ENCODE measurements at regions not wholly inside any gene's neighbourhood (a gene's known extent, or its start where the extent isn't known, plus 50 kb on each side); places are given as distances from the start of the nearest gene placed in this dataset.

DNA sequence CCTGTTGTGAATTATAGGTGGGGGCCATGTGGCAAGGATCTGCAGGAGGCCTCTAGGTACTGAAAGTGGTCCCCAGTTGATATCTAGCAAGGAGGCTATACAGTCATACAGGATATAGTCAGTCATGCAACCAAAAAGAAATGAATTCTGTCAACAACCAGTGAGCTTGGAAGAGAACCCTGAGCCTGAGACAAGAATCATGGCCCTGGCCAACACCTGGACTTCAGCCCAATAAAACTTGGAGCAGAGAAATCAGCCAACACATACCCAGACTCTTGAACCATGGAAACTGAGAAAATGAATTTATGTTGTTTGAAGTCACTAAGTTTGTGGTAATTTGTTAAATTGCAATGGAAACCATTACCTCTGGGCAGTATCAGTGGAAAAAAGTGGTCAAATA lies 370.2 kb downstream of the KIF16B start (continued):
- TF ChIP-seq, protein P1, sequence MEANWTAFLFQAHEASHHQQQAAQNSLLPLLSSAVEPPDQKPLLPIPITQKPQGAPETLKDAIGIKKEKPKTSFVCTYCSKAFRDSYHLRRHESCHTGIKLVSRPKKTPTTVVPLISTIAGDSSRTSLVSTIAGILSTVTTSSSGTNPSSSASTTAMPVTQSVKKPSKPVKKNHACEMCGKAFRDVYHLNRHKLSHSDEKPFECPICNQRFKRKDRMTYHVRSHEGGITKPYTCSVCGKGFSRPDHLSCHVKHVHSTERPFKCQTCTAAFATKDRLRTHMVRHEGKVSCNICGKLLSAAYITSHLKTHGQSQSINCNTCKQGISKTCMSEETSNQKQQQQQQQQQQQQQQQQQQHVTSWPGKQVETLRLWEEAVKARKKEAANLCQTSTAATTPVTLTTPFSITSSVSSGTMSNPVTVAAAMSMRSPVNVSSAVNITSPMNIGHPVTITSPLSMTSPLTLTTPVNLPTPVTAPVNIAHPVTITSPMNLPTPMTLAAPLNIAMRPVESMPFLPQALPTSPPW (CRISPR knock-in tag; IDR thresholded peaks at IDR 0.05): no peak
- TF ChIP-seq, protein P2, sequence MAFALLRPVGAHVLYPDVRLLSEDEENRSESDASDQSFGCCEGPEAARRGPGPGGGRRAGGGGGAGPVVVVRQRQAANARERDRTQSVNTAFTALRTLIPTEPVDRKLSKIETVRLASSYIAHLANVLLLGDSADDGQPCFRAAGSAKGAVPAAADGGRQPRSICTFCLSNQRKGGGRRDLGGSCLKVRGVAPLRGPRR (CRISPR knock-in tag; IDR thresholded peaks at IDR 0.05): no peak

DNA sequence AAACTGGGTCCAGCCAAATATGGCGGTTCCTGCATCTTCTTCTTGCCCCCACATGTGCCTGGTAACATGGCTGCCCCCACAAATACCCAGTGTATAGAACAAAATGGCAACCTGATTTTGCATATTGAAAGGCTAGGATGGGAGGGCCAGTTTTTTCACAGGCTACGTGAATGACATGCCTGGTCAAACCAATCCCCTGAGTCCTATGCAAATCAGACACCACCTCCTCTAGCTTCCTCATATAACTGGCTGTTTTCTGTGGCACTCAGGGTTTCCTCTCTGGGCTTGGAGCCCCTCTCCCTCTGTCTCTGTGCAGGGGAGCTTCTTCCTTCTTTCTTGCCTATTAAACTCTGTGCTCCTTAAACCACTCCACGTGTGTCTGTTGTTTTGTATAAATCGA lies 372.1 kb downstream of the KIF16B start:
- TF ChIP-seq, protein P3, sequence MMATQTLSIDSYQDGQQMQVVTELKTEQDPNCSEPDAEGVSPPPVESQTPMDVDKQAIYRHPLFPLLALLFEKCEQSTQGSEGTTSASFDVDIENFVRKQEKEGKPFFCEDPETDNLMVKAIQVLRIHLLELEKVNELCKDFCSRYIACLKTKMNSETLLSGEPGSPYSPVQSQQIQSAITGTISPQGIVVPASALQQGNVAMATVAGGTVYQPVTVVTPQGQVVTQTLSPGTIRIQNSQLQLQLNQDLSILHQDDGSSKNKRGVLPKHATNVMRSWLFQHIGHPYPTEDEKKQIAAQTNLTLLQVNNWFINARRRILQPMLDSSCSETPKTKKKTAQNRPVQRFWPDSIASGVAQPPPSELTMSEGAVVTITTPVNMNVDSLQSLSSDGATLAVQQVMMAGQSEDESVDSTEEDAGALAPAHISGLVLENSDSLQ (IDR thresholded peaks at IDR 0.05): peak; percentile 93
- TF ChIP-seq ZNF3 (CRISPR knock-in tag; IDR thresholded peaks at IDR 0.05) (no peak), ZNF707 (CRISPR knock-in tag; conservative IDR thresholded peaks at IDR 0.05) (no peak), YY1 (IDR thresholded peaks at IDR 0.05; ENCODE audit: borderline replicate concordance in 1 of 3, control insufficient read depth in 1 of 3, extremely low read depth in 1 of 3, insufficient read depth in 3 of 3, insufficient read length in 1 of 3, insufficient replicate concordance in 2 of 3, low read depth in 1 of 3, low read length in 2 of 3) (peak in 1 of 3 experiments; percentile 43)
- TF ChIP-seq, protein P4, sequence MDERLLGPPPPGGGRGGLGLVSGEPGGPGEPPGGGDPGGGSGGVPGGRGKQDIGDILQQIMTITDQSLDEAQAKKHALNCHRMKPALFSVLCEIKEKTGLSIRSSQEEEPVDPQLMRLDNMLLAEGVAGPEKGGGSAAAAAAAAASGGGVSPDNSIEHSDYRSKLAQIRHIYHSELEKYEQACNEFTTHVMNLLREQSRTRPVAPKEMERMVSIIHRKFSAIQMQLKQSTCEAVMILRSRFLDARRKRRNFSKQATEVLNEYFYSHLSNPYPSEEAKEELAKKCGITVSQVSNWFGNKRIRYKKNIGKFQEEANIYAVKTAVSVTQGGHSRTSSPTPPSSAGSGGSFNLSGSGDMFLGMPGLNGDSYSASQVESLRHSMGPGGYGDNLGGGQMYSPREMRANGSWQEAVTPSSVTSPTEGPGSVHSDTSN (CRISPR knock-in tag; IDR thresholded peaks at IDR 0.05; ENCODE audit: low read depth): no peak
- TF ChIP-seq, protein P4 (tag; conservative IDR thresholded peaks at IDR 0.05; ENCODE audit: low read depth): peak; percentile 83
- no peak overlapping the region for H3K9ac ChIP-seq (ENCODE audit: insufficient read depth in 1 of 2, low read depth in 2 of 2, low read length in 2 of 2)
- no TSS peak for BruUV-seq (replicated peaks)
- ChIA-PET POLR2A (no interaction called here), CTCF (ENCODE audit: low intra/inter-chr PET ratio) (no interaction called here)
- H3K4me3 ChIP-seq: no peak overlapping the region
- H3K36me3 ChIP-seq (ENCODE audit: control insufficient read depth, insufficient read depth, low read length): no peaks in the 10 kb centered on the region
- no peaks in the 10 kb centered on the region for H3K27me3 ChIP-seq (ENCODE audit: control insufficient read depth in 2 of 2, insufficient read depth in 2 of 2, low read length in 2 of 2)
- DNase-seq (ENCODE audit: extremely low read depth in 1 of 4, low spot score in 3 of 4) (peak in 1 of 4 experiments; percentile 6), FAIRE-seq (no peak), ATAC-seq (peak; percentile 71)
- H3K27ac ChIP-seq (ENCODE audit: extremely low read depth, low read depth, low read length): no peak overlapping the region
- H3K4me1 ChIP-seq (replicated peaks in 1 of 2; ENCODE audit: control insufficient read depth in 2 of 2, insufficient read depth in 2 of 2, low read length in 2 of 2): no peaks in the 10 kb centered on the region
- no peaks in the 10 kb centered on the region for H3K9me1 ChIP-seq (ENCODE audit: control insufficient read depth, insufficient read depth, low read length)
- WGBS (ENCODE audit: insufficient coverage, low coverage, missing lambda C conversion rate): 6% methylated on average over 2 of the region's 4 CpGs
- H4K20me1 ChIP-seq (replicated peaks; ENCODE audit: control insufficient read depth, insufficient read depth, low read length): no peaks in the 10 kb centered on the region
- H3K79me2 ChIP-seq (ENCODE audit: control insufficient read depth, insufficient read depth, low read length): no peaks in the 10 kb centered on the region
- intact Hi-C loops (cut with micrococcal nuclease) (no loop called here), in situ Hi-C loops (cut with MboI) (no loop called here)
- H2AFZ ChIP-seq (ENCODE audit: low read depth, low read length): peak overlapping the region; percentile 83; the same call in 1 of the 2 replicates
- H3K9me3 ChIP-seq (replicated peaks; ENCODE audit: control insufficient read depth, insufficient read depth, low read depth, low read length): no peaks in the 10 kb centered on the region
- H3K4me2 ChIP-seq (ENCODE audit: insufficient read depth, low read length): no peak overlapping the region

Measured in K562 (cell line).